Endothelial cell of umbilical vein (primary cell): ENCODE measurements at regions not wholly inside any gene's neighbourhood (a gene's known extent, or its start where the extent isn't known, plus 50 kb on each side); places are given as distances from the start of the nearest gene placed in this dataset.

ENCODE experiments used
- BruUV-seq: library from RNA; stranded (reverse); fragments of 400-500 nt; replicated peaks from 2 replicates; lab custom pipeline; 2021; lab: Mats Ljungman, UMichigan
- CTCF ChIA-PET: fragments of 300-600, 350-600 bp; sonication (Branson Sonifier 250); formaldehyde crosslinking; loops from one replicate; lab custom pipeline; 2021; ENCODE audit warnings: antibody characterized with exemption, inconsistent platforms; lab: Charles Lee
- POLR2A ChIA-PET: fragments of 300-600, 350-600 bp; sonication (Branson Sonifier 250); formaldehyde crosslinking; loops from one replicate; lab custom pipeline; 2021; ENCODE audit warnings: antibody characterized with exemption, inconsistent platforms; lab: Charles Lee
- DNase-seq: peaks from one replicate; pipeline ENCODE4 v3.0.0-alpha.2; 2011; ENCODE audit warnings: low read depth, low spot score
- FAIRE-seq: peaks from 2 replicates; lab custom pipeline; 2011; peaks lifted over from hg19 to GRCh38; lab: Jason Lieb, UNC
- H2AFZ ChIP-seq: 2 replicates; pipeline ENCODE4 v1.6.0; 2012; ENCODE audit warnings: low read depth, low read length, control low read depth, inconsistent platforms
- H3K27ac ChIP-seq: 2 replicates; pipeline ENCODE4 v1.5.1; 2011; ENCODE audit warnings: low read depth, mild to moderate bottlenecking, control low read depth, low read length, moderate library complexity; ENCODE audit not compliant: insufficient read depth
- H3K27me3 ChIP-seq, 2 experiments: 2 replicates each; pipeline versions ENCODE4 v1.6.0 to v1.6.1; 2011; ENCODE audit warnings: low read length in 2 of 2, mixed read lengths in 1 of 2; ENCODE audit not compliant: control insufficient read depth in 2 of 2, insufficient read depth in 2 of 2
- H3K36me3 ChIP-seq, 2 experiments: 2 replicates in 1 of 2; 3 replicates in 1 of 2; pipeline ENCODE4 v1.5.1; 2011; ENCODE audit warnings: low read length in 2 of 2, mild to moderate bottlenecking in 1 of 2, moderate library complexity in 1 of 2; ENCODE audit not compliant: control insufficient read depth in 2 of 2, insufficient read depth in 2 of 2; ENCODE audit errors: extremely low read depth in 1 of 2
- H3K4me1 ChIP-seq: 3 replicates; pipeline ENCODE4 v1.5.1; 2011; ENCODE audit warnings: mild to moderate bottlenecking, low read length; ENCODE audit not compliant: control insufficient read depth, insufficient read depth; ENCODE audit errors: extremely low read depth
- H3K4me2 ChIP-seq: 2 replicates; pipeline ENCODE4 v1.6.1; 2011; ENCODE audit warnings: low read length, control low read depth, mixed read lengths; ENCODE audit not compliant: insufficient read depth
- H3K4me3 ChIP-seq, 3 experiments: fragments of 200-600 bp in 1 of 3; sonication (generic), shearing (Covaris generic) in 1 of 3; replicated peaks in 1 of 3; 2 replicates each; pipeline ENCODE4 v1.5.1; 2011 to 2016; ENCODE audit warnings: control low read depth in 3 of 3, low read length in 3 of 3, mild to moderate bottlenecking in 2 of 3, inconsistent platforms in 1 of 3, low read depth in 1 of 3, moderate library complexity in 1 of 3; ENCODE audit not compliant: insufficient read depth in 1 of 3
- H3K79me2 ChIP-seq: 2 replicates; pipeline ENCODE4 v1.6.0; 2012; ENCODE audit warnings: low read length, inconsistent platforms; ENCODE audit not compliant: control insufficient read depth, insufficient read depth
- H3K9ac ChIP-seq: replicated peaks from 2 replicates; pipeline ENCODE3; 2011; ENCODE audit warnings: low read length, control low read depth; ENCODE audit not compliant: insufficient read depth; ENCODE audit errors: extremely low read depth
- H3K9me1 ChIP-seq: replicated peaks from 3 replicates; pipeline ENCODE4 v1.6.0; 2011; ENCODE audit warnings: mild to moderate bottlenecking, low read length; ENCODE audit not compliant: control insufficient read depth, insufficient read depth; ENCODE audit errors: extremely low read depth
- H3K9me3 ChIP-seq: replicated peaks from 2 replicates; pipeline ENCODE4 v1.5.1; 2012; ENCODE audit warnings: low read length, inconsistent platforms; ENCODE audit not compliant: control insufficient read depth, insufficient read depth
- H4K20me1 ChIP-seq: replicated peaks from 2 replicates; pipeline ENCODE3; 2011; ENCODE audit warnings: mild to moderate bottlenecking, low read length; ENCODE audit not compliant: control insufficient read depth, insufficient read depth; ENCODE audit errors: extremely low read depth
- EZH2 ChIP-seq: IDR thresholded peaks from 2 replicates; pipeline ENCODE4 v1.6.1; 2012; ENCODE audit warnings: borderline replicate concordance, low read depth, mild to moderate bottlenecking, moderate library complexity, low read length, inconsistent platforms; ENCODE audit not compliant: severe bottlenecking
- FOS ChIP-seq: IDR thresholded peaks from 2 replicates; pipeline ENCODE4 v1.6.1; 2011; ENCODE audit warnings: mild to moderate bottlenecking, low read length, moderate library complexity, borderline replicate concordance; ENCODE audit not compliant: insufficient read depth
- GATA2 ChIP-seq: IDR thresholded peaks from 2 replicates; pipeline ENCODE4 v1.7.0; 2011; ENCODE audit warnings: low read depth, mild to moderate bottlenecking, moderate library complexity, mixed read lengths, low read length; ENCODE audit not compliant: insufficient read length, insufficient read depth
- JUN ChIP-seq: IDR thresholded peaks from 2 replicates; pipeline ENCODE4 v1.6.1; 2011; ENCODE audit warnings: borderline replicate concordance, low read depth; ENCODE audit not compliant: insufficient read length, insufficient read depth
- MYC ChIP-seq: IDR thresholded peaks from one replicate; pipeline ENCODE4 v1.6.1; 2011; ENCODE audit warnings: mild to moderate bottlenecking, low read depth, low read length
- POLR2A ChIP-seq: IDR thresholded peaks from 2 replicates; pipeline ENCODE4 v1.6.1; 2012; ENCODE audit warnings: low read depth, mild to moderate bottlenecking, control low read depth, low read length
- POLR2AphosphoS5 ChIP-seq: IDR thresholded peaks from 2 replicates; pipeline ENCODE4 v1.6.1; 2012; ENCODE audit warnings: low read depth, mild to moderate bottlenecking, control low read depth, low read length, moderate library complexity; ENCODE audit not compliant: insufficient read depth
- dilution Hi-C: fragments of 300-500 bp; cut with MboI; formaldehyde crosslinking; loops from one replicate; pipeline ENCODE4 v1.15.0; 2019; ENCODE audit warnings: low sequenced_read_pairs; ENCODE audit not compliant: extremely low pct_ligation_motif_present
- intact Hi-C: fragments of 100-400 bp; cut with micrococcal nuclease; formaldehyde crosslinking; loops from one replicate; pipeline ENCODE4 v1.10.0; 2022
- TF ChIP-seq, protein P1 (sequence below), 2 donors: IDR thresholded peaks; 1 replicate in 1 of 2; 2 replicates in 1 of 2; pipeline ENCODE4 v1.5.1; 2011; ENCODE audit warnings: low read length in 2 of 2, mild to moderate bottlenecking in 2 of 2, moderate library complexity in 2 of 2, control low read depth in 1 of 2, inconsistent platforms in 1 of 2, low read depth in 1 of 2; ENCODE audit not compliant: insufficient read depth in 1 of 2; ENCODE audit errors: extremely low read depth in 1 of 2
- TF ChIP-seq, protein P2 (sequence below): IDR thresholded peaks from 2 replicates; pipeline ENCODE4 v1.6.1; 2011; ENCODE audit not compliant: insufficient read depth, insufficient read length

DNA sequence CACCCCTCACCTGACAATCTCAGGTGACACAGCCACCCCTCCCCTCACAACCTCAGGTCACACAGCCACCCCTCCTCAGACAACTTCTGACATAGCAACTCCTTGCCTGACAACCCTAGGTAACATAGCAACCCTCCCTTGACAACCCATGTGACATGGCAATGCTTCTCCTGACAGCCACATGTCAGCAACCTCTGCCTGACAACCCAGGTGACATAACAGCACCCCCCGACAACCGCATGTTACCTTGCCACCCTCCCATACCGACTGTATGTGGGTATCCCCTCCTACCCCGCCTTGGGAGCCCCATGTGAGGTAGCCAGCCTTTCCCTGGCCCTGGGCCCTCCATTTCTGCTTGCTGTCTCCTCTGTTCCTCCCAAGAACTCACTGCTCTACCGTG is 77.7 kb upstream of the B3GAT1 start:
- H3K27me3 ChIP-seq: no peaks in the 10 kb centered on the region
- H3K4me3 ChIP-seq: no peak overlapping the region
- dilution Hi-C loops (no loop called here), intact Hi-C loops (no loop called here)
- no peaks in the 10 kb centered on the region for H3K36me3 ChIP-seq
- ChIA-PET POLR2A (no interaction called here), CTCF (no interaction called here)
- no peak for TF ChIP-seq EZH2
- TF ChIP-seq, protein P1, sequence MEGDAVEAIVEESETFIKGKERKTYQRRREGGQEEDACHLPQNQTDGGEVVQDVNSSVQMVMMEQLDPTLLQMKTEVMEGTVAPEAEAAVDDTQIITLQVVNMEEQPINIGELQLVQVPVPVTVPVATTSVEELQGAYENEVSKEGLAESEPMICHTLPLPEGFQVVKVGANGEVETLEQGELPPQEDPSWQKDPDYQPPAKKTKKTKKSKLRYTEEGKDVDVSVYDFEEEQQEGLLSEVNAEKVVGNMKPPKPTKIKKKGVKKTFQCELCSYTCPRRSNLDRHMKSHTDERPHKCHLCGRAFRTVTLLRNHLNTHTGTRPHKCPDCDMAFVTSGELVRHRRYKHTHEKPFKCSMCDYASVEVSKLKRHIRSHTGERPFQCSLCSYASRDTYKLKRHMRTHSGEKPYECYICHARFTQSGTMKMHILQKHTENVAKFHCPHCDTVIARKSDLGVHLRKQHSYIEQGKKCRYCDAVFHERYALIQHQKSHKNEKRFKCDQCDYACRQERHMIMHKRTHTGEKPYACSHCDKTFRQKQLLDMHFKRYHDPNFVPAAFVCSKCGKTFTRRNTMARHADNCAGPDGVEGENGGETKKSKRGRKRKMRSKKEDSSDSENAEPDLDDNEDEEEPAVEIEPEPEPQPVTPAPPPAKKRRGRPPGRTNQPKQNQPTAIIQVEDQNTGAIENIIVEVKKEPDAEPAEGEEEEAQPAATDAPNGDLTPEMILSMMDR (IDR thresholded peaks at IDR 0.05; ENCODE audit: extremely low read depth in 1 of 2, insufficient read depth in 1 of 2, low read depth in 1 of 2, low read length in 2 of 2): no peak
- no peak for TF ChIP-seq GATA2
- TF ChIP-seq FOS: no peak
- TF ChIP-seq, protein P2, sequence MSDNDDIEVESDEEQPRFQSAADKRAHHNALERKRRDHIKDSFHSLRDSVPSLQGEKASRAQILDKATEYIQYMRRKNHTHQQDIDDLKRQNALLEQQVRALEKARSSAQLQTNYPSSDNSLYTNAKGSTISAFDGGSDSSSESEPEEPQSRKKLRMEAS: no peak
- no peak for TF ChIP-seq POLR2AphosphoS5
- TF ChIP-seq POLR2A: no peak
- TF ChIP-seq JUN: no peak
- no peak for TF ChIP-seq MYC
- FAIRE-seq (no peak), DNase-seq (no peak)
- no peaks in the 10 kb centered on the region for H3K9me1 ChIP-seq
- no peak overlapping the region for H3K9ac ChIP-seq
- H3K4me2 ChIP-seq: no peak overlapping the region
- no peak overlapping the region for H2AFZ ChIP-seq
- H4K20me1 ChIP-seq: no peaks in the 10 kb centered on the region
- no peak overlapping the region for H3K27ac ChIP-seq
- H3K4me1 ChIP-seq: no peaks in the 10 kb centered on the region
- H3K79me2 ChIP-seq: no peaks in the 10 kb centered on the region
- BruUV-seq: no TSS peak
- no peaks in the 10 kb centered on the region for H3K9me3 ChIP-seq
